ENCODE measurements at regions not wholly inside any gene's neighbourhood (a gene's known extent, or its start where the extent isn't known, plus 50 kb on each side); places are given as distances from the start of the nearest gene placed in this dataset.

DNA sequence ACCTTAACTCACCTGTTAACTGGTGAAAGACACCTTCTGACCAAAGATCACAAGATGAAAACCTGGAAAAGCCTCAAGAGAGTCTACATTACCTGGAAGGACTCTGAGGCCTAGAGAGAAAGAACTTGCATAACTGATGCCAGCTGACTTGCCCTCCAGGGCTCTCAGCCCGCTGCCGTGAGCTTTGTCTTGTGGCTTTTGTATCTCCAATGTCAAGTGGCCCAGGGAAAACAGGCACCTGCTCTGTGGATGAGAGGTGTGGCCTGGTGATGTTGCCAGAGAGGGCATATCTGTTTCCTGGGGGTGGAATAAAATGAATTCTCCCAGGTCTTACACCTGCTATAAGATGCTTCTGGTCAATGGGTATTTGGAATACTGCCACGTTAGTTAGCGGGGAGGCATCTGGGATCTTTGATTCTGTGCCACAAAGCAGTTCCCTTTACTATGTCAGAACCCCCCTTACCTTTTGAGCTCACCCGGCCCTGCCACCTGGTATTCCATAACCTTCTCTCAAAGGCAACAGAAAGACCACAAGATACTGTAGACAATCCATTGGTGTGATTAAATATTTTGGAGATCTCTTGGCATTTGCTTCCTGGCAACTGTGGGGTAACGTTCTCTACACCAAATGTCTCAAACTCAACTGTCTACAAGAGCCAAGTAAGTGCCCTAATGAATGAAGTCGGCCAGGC is 54.9 kb upstream of the N4BP3 start:
- TF ChIP-seq POLR2A (IDR thresholded peaks at IDR 0.05; ENCODE audit: low read depth, low read length) (no peak), POLR2AphosphoS5 (IDR thresholded peaks at IDR 0.05; ENCODE audit: low read depth, low read length) (no peak), TAF1 (IDR thresholded peaks at IDR 0.05; ENCODE audit: low read depth, low read length) (no peak), POU2F2 (IDR thresholded peaks at IDR 0.05; ENCODE audit: low read depth, low read length) (no peak)

Data from GM12891 (cell line).